C4-2B (cell line): ENCODE measurements at regions not wholly inside any gene's neighbourhood (a gene's known extent, or its start where the extent isn't known, plus 50 kb on each side); places are given as distances from the start of the nearest gene placed in this dataset.

Experiments used
- ZFX ChIP-seq: fragments of 450-650 bp; IDR thresholded peaks from 2 replicates; pipeline ENCODE4 v1.6.1; 2017
- TF ChIP-seq, protein P1 (sequence below): fragments of 450-650 bp; conservative IDR thresholded peaks from 2 replicates; pipeline ENCODE4 v1.5.1; 2017; ENCODE audit warnings: mild to moderate bottlenecking

DNA sequence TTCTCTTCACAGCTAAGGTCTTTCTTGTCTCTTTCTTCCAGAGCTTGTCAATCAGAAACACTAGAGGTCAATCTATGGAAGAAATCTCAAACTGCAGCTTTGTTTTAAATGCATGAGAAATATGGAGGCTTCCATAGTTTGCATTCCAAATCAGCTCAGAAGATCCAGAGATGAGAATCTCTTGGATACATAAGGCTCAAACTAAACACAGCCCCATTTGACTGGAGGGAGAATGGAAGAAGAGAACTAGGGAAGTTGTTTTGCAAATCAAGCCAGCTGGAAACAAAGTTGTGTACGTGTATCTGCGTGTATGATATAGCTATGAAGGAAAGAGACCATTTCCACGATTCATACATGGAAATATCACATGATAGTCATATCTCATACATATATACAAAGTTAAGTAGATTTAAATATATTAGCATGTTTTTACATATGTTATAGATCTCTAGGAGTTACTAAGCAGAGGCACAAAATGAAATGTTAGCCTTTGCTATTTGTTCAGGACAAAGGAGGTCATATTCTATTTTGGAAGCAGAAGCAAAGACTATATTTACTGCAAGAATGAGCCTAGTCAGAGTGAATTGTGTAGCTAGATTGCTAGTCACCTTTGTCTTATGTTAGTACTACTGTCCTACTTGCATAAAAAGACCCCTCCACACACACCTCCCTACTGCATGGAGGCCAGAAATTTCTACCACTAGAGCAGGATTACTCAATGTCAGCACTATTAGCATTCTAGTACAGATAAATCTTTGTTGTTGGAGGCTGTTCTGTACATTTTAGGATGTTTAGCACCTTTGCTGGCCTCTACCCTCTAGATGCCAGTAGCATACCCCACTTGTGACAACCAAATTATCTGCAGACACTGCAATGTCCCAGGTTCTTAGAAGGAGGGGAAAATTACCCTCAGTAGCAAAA, 303.5 kb upstream of the CHAC2 start:
- TF ChIP-seq, protein P1, sequence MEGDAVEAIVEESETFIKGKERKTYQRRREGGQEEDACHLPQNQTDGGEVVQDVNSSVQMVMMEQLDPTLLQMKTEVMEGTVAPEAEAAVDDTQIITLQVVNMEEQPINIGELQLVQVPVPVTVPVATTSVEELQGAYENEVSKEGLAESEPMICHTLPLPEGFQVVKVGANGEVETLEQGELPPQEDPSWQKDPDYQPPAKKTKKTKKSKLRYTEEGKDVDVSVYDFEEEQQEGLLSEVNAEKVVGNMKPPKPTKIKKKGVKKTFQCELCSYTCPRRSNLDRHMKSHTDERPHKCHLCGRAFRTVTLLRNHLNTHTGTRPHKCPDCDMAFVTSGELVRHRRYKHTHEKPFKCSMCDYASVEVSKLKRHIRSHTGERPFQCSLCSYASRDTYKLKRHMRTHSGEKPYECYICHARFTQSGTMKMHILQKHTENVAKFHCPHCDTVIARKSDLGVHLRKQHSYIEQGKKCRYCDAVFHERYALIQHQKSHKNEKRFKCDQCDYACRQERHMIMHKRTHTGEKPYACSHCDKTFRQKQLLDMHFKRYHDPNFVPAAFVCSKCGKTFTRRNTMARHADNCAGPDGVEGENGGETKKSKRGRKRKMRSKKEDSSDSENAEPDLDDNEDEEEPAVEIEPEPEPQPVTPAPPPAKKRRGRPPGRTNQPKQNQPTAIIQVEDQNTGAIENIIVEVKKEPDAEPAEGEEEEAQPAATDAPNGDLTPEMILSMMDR: no peak
- no peak for TF ChIP-seq ZFX
